Chondrocyte (in vitro differentiated cells): ENCODE measurements at regions not wholly inside any gene's neighbourhood (a gene's known extent, or its start where the extent isn't known, plus 50 kb on each side); places are given as distances from the start of the nearest gene placed in this dataset.

Experiments
- DNase-seq: peaks from one replicate; pipeline ENCODE4 v3.0.0; 2021; ENCODE audit warnings: mixed read lengths, low spot score
- H3K27ac Mint-ChIP-seq: one replicate; pipeline ENCODE4 v1.8.0; 2021; ENCODE audit warnings: mild to moderate bottlenecking, moderate library complexity, mixed read lengths; ENCODE audit not compliant: unreplicated experiment
- H3K27me3 Mint-ChIP-seq: 2 replicates; pipeline ENCODE4 v1.8.0; 2021; ENCODE audit warnings: low read depth, mixed read lengths
- H3K36me3 Mint-ChIP-seq: 2 replicates; pipeline ENCODE4 v1.8.0; 2021; ENCODE audit warnings: low read depth, mixed read lengths
- H3K4me1 Mint-ChIP-seq: 2 replicates; pipeline ENCODE4 v1.8.0; 2021; ENCODE audit warnings: low read depth, mild to moderate bottlenecking, mixed read lengths
- H3K4me3 Mint-ChIP-seq: one replicate; pipeline ENCODE4 v1.8.0; 2021; ENCODE audit warnings: mild to moderate bottlenecking, moderate library complexity, mixed read lengths; ENCODE audit not compliant: unreplicated experiment
- H3K9me3 Mint-ChIP-seq: 2 replicates; pipeline ENCODE4 v1.8.0; 2021; ENCODE audit warnings: low read depth, mixed read lengths
- TF ChIP-seq, protein P1 (sequence below): fragments of 200-600 bp; sonication (generic); IDR thresholded peaks from 2 replicates; pipeline ENCODE4 v1.5.0; 2021; ENCODE audit warnings: antibody characterized with exemption, mild to moderate bottlenecking, moderate library complexity

- no peak overlapping the region for H3K4me3 Mint-ChIP-seq
- no peaks in the 10 kb centered on the region for H3K36me3 Mint-ChIP-seq
- H3K4me1 Mint-ChIP-seq, result peaks cover 4% of the 10 kb centered on the region
Observed at GRCh38 chr13:90806016-90806615, 541.4 kb upstream of the MIR17HG start.

GRCh38 chr13:90806892-90807291 lies 540.6 kb upstream of the MIR17HG start:
- H3K4me3 Mint-ChIP-seq, result no peak overlapping the region
- no peaks in the 10 kb centered on the region for H3K27me3 Mint-ChIP-seq

More at GRCh38 chr13:90806016-90806615, 541.4 kb upstream of the MIR17HG start:
- TF ChIP-seq, protein P1, sequence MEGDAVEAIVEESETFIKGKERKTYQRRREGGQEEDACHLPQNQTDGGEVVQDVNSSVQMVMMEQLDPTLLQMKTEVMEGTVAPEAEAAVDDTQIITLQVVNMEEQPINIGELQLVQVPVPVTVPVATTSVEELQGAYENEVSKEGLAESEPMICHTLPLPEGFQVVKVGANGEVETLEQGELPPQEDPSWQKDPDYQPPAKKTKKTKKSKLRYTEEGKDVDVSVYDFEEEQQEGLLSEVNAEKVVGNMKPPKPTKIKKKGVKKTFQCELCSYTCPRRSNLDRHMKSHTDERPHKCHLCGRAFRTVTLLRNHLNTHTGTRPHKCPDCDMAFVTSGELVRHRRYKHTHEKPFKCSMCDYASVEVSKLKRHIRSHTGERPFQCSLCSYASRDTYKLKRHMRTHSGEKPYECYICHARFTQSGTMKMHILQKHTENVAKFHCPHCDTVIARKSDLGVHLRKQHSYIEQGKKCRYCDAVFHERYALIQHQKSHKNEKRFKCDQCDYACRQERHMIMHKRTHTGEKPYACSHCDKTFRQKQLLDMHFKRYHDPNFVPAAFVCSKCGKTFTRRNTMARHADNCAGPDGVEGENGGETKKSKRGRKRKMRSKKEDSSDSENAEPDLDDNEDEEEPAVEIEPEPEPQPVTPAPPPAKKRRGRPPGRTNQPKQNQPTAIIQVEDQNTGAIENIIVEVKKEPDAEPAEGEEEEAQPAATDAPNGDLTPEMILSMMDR, result no peak
- DNase-seq, result no peak
- no peak overlapping the region for H3K27ac Mint-ChIP-seq
- H3K27me3 Mint-ChIP-seq, result no peaks in the 10 kb centered on the region
- H3K9me3 Mint-ChIP-seq, result no peaks in the 10 kb centered on the region

DNA sequence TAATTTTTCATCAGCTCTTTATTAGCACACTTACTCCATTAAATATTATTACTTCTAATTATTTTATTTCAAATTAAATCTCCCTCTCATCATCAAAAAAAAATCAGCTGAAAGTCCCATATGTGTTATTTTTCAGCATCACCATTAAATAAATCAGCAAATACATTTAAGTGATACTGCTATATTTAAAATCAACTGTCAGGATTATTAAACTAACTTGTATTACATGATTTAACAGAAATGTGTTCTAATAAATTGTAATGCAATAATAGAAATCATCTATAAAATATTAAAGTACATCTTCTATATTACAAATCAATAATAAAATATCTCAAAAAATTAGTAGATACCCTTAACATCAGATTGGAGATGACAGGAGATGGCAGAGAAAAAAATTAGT lies 538.6 kb upstream of the MIR17HG start:
- peaks cover 4% of the 10 kb centered on the region for H3K4me1 Mint-ChIP-seq
- no peak overlapping the region for H3K27ac Mint-ChIP-seq
- no peaks in the 10 kb centered on the region for H3K9me3 Mint-ChIP-seq
- no peak for DNase-seq
- H3K27me3 Mint-ChIP-seq, result no peaks in the 10 kb centered on the region
- no peak overlapping the region for H3K4me3 Mint-ChIP-seq
- TF ChIP-seq, protein P1, result no peak
- no peaks in the 10 kb centered on the region for H3K36me3 Mint-ChIP-seq

More at GRCh38 chr13:90806892-90807291, 540.6 kb upstream of the MIR17HG start:
- no peak for DNase-seq
- peaks cover 4% of the 10 kb centered on the region for H3K4me1 Mint-ChIP-seq
- H3K9me3 Mint-ChIP-seq, result no peaks in the 10 kb centered on the region
- no peak overlapping the region for H3K27ac Mint-ChIP-seq
- no peaks in the 10 kb centered on the region for H3K36me3 Mint-ChIP-seq
- TF ChIP-seq, protein P1, result no peak

DNA sequence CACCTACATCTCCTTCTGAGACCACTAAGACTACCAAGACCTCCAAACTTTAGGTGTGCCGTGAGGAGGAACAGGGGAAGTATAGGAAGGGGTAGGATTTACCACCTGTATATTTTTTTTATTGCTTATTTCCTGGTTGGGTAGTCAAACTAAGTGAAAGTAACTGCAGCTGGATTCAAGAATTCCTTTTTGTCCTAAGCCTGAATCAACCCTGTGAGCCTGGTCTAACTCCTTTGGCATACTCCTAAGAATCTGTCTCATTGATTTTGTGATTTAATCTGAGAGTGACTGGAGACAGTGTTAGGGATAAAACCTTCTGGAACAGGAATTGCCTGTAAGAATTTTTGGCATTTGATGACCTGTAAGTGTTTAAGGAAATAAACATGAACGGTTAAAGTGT lies 523.5 kb upstream of the MIR17HG start:
- Mint-ChIP-seq H3K4me3 (no peak overlapping the region), H3K27me3 (no peaks in the 10 kb centered on the region), H3K4me1 (no peaks in the 10 kb centered on the region), H3K9me3 (peaks cover 5% of the 10 kb centered on the region), H3K36me3 (no peaks in the 10 kb centered on the region), H3K27ac (no peak overlapping the region)
- no peak for DNase-seq
- TF ChIP-seq, protein P1, result no peak

GRCh38 chr13:90826688-90827087 lies 520.8 kb upstream of the MIR17HG start:
- Mint-ChIP-seq H3K27me3 (no peaks in the 10 kb centered on the region), H3K9me3 (peaks cover 5% of the 10 kb centered on the region), H3K36me3 (no peaks in the 10 kb centered on the region), H3K4me3 (no peak overlapping the region), H3K27ac (no peak overlapping the region), H3K4me1 (no peaks in the 10 kb centered on the region)
- no peak for DNase-seq
- TF ChIP-seq, protein P1, result no peak
